ENCODE measurements at regions not wholly inside any gene's neighbourhood (a gene's known extent, or its start where the extent isn't known, plus 50 kb on each side); places are given as distances from the start of the nearest gene placed in this dataset.

DNA sequence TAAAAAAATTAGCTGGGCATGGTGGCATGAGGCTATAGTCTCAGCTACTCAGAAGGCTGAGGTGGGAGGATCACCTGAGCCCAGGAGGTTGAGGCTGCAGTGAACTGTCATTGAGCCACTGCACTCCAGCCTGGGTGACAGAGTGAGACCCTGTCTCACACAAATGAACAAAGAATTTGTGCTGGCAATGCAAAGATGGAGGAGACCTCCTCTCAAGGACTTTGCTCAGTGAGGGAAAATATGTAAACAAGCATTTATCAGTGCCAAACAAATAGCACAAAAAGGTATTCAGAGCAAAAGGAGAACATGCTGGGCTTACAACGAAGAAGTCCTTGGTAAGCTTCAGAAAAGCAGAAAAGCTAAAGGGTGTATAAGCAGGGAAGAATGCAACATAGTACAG lies 113.1 kb upstream of the UMPS start:
- TF ChIP-seq, protein P1, sequence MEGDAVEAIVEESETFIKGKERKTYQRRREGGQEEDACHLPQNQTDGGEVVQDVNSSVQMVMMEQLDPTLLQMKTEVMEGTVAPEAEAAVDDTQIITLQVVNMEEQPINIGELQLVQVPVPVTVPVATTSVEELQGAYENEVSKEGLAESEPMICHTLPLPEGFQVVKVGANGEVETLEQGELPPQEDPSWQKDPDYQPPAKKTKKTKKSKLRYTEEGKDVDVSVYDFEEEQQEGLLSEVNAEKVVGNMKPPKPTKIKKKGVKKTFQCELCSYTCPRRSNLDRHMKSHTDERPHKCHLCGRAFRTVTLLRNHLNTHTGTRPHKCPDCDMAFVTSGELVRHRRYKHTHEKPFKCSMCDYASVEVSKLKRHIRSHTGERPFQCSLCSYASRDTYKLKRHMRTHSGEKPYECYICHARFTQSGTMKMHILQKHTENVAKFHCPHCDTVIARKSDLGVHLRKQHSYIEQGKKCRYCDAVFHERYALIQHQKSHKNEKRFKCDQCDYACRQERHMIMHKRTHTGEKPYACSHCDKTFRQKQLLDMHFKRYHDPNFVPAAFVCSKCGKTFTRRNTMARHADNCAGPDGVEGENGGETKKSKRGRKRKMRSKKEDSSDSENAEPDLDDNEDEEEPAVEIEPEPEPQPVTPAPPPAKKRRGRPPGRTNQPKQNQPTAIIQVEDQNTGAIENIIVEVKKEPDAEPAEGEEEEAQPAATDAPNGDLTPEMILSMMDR (IDR thresholded peaks at IDR 0.05): no peak
- TF ChIP-seq POLR2A (IDR thresholded peaks at IDR 0.05): no peak

Measured in thyroid gland (tissue), 4 donors.